Ectodermal cell (in vitro differentiated cells): ENCODE measurements at regions not wholly inside any gene's neighbourhood (a gene's known extent, or its start where the extent isn't known, plus 50 kb on each side); places are given as distances from the start of the nearest gene placed in this dataset.

Experiments
- H3K27ac ChIP-seq: 2 replicates; pipeline ENCODE4 v1.7.0; 2013; ENCODE audit warnings: mild to moderate bottlenecking, low read depth, low read length; ENCODE audit not compliant: insufficient read depth, poor library complexity, severe bottlenecking
- H3K27me3 ChIP-seq: 2 replicates; pipeline ENCODE4 v1.7.0; 2013; ENCODE audit warnings: mild to moderate bottlenecking, low read length; ENCODE audit not compliant: insufficient read depth, control insufficient read depth, poor library complexity, severe bottlenecking
- H3K36me3 ChIP-seq: one replicate; pipeline ENCODE4 v1.7.0; 2013; ENCODE audit warnings: low read length; ENCODE audit not compliant: control insufficient read depth, insufficient read depth
- H3K4me1 ChIP-seq: one replicate; pipeline ENCODE4 v1.7.0; 2013; ENCODE audit warnings: low read length; ENCODE audit not compliant: control insufficient read depth, insufficient read depth
- H3K4me3 ChIP-seq: 2 replicates; pipeline ENCODE4 v1.7.0; 2013; ENCODE audit warnings: low read depth, low read length, control low read depth; ENCODE audit not compliant: insufficient read depth
- H3K9me3 ChIP-seq: 2 replicates; pipeline ENCODE4 v1.7.0; 2013; ENCODE audit warnings: mild to moderate bottlenecking, low read length, moderate library complexity; ENCODE audit not compliant: control insufficient read depth
- WGBS, 2 experiments: methylation state at CpG; one replicate each; pipeline ENCODE4 v1.1.7; 2013; ENCODE audit warnings: missing lambda C conversion rate in 2 of 2; 5-methylcytosine and 5-hydroxymethylcytosine counted together

DNA sequence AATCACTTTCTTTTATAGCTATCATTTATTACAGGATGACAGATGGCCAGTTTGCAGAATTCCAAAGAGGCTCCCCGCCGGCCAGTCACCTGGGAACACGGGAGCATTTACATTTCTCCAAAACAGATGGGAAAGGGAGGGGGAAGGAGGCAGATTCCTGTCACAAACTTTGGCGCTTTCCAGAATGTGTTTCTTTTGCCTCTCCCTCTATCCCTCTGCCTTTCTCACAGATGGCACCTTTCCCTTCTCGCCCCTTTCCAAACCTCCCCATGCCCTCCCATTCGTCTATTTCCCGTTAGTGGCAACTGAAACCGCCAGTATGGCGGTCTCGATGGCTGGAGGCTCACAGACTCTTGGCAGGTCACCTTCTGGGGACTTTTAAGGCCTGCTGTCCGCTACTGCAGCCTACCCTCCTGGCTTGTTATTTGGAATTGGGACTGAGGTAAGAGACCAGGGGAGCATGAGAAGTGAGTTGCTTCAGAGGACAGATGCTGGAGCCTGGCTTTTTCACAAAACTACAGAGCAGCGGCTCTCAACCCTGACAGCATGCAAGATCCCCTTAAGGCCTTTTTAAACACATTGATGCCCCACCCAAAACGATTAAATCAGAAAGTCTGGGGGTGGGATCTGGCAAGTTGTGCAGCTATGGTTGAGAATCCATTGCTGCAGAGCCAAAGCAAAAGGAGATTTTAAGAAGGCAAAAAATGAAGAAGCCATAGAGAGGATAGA, 161.5 kb upstream of the VASH1 start:
- 82 to 84% methylated on average over 13 of the region's 13 CpGs for WGBS, 2 experiments
- Histone ChIP-seq H3K27me3 (no peaks in the 10 kb centered on the region), H3K27ac (no peak overlapping the region)

DNA sequence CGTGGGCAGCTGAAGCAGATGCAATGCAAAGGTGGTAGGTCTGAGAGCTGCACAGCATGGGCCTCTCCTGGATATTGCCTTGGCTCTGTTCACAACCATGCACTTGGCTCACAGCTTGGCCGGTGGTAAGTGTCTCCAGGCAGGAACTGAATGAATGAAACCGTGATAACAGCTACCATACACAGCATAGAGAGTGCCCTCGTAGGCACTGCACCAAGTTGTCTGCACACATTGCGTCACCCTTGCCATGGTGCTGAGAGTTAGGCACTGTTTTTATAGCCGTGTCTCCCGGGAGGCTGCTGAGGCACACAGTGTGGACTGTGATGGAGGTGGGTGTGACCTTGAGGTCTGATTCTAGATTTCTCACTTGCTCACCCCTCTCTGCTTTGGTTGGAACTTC, 157.6 kb upstream of the VASH1 start:
- Histone ChIP-seq H3K27ac (no peak overlapping the region), H3K9me3 (no peaks in the 10 kb centered on the region), H3K4me3 (no peak overlapping the region), H3K36me3 (no peaks in the 10 kb centered on the region), H3K4me1 (no peaks in the 10 kb centered on the region), H3K27me3 (no peaks in the 10 kb centered on the region)
- 94 to 95% methylated on average over 7 of the region's 7 CpGs for WGBS, 2 experiments

More for the DNA sequence above, 161.5 kb upstream of the VASH1 start:
- no peaks in the 10 kb centered on the region for H3K36me3 ChIP-seq
- H3K4me1 ChIP-seq, result no peaks in the 10 kb centered on the region
- H3K9me3 ChIP-seq, result no peaks in the 10 kb centered on the region
- no peak overlapping the region for H3K4me3 ChIP-seq

DNA sequence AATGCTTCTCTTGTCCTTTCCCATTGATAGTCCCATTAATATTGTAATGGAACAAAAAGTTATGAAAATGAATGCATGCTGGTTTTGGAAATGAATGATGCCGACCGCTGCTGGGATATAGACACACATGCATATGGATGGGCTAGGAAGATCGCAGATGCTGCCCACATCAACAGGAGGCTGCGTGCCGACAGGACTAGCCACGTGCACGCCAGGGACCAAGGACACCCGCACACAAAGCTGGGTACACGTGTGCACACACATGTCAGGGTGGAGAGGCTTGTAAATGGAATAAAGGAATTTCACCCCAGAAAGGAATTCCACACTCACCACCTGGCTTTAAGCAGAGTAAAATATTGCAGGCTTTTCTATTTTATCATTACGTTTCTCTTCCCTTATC, 153.8 kb upstream of the VASH1 start:
- H3K4me3 ChIP-seq, result no peak overlapping the region
- H3K36me3 ChIP-seq, result no peaks in the 10 kb centered on the region
- H3K9me3 ChIP-seq, result no peaks in the 10 kb centered on the region
- H3K27me3 ChIP-seq, result no peaks in the 10 kb centered on the region
- no peaks in the 10 kb centered on the region for H3K4me1 ChIP-seq
- no peak overlapping the region for H3K27ac ChIP-seq
- WGBS, 2 experiments, result 93 to 94% methylated on average over 10 of the region's 10 CpGs

DNA sequence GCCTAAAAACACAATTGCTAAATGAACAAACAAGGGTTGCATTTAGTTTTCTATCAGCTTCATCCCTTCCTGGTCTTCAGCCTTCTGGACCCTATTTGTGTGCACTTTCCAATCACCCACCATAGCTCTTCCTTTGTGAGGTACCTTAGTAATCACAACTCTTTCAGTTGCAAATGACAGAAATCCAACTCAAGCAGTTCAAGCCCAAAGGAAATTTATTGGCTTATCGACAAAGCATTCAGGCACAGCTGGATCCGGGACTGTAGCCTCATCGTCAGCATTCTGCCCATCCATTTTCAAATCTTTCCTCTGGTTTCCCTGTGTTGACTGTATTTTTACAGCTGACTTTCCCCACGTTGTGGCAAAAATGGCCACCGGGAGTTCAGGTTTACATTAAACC, 148.6 kb upstream of the VASH1 start:
- Histone ChIP-seq H3K4me1 (no peaks in the 10 kb centered on the region), H3K36me3 (no peaks in the 10 kb centered on the region), H3K9me3 (no peaks in the 10 kb centered on the region), H3K27me3 (no peaks in the 10 kb centered on the region), H3K4me3 (no peak overlapping the region), H3K27ac (no peak overlapping the region)
- 29 to 31% methylated on average over 5 of the region's 5 CpGs for WGBS, 2 experiments

DNA sequence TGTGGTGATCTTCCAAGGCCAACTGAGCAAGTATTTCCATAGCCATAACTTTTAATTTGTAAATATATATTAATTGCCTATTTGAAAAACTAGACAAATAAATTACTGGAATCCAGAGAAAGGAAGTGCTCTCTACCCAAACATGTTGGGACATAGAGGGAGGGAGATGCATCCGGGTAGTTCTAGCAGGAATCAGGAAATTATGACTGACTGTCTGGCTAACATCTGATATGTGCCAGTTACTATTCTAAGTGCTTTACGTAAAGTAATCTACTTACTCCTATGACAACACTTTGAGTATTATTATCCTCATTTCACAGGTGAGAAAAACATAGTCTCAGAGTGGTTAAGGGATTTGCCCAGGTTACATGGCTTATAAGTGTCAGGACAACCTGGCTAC, 147.7 kb upstream of the VASH1 start:
- Histone ChIP-seq H3K4me1 (no peaks in the 10 kb centered on the region), H3K9me3 (no peaks in the 10 kb centered on the region), H3K4me3 (no peak overlapping the region), H3K27ac (no peak overlapping the region), H3K27me3 (no peaks in the 10 kb centered on the region), H3K36me3 (no peaks in the 10 kb centered on the region)
- 89 to 91% methylated on average over 2 of the region's 2 CpGs for WGBS, 2 experiments

DNA sequence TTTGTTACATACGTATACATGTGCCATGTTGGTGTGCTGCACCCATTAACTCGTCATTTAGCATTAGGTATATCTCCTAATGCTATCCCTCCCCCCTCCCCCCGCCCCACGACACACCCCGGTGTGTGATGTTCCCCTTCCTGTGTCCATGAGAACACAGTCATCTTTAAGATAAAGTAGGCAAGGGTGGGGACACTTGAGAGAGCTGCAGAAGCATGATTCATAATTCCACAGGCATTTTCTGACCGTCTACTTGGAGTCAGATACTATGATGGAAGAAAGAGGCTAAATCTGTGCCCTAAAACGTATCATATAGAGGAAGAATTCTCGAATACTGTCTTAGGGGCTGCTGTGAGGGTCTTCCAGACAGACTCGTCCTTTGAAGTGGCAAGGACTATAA, 145.9 kb upstream of the VASH1 start:
- Histone ChIP-seq H3K4me1 (no peaks in the 10 kb centered on the region), H3K4me3 (no peak overlapping the region), H3K9me3 (no peaks in the 10 kb centered on the region), H3K36me3 (no peaks in the 10 kb centered on the region), H3K27me3 (no peaks in the 10 kb centered on the region), H3K27ac (no peak overlapping the region)
- WGBS, 2 experiments, result 92 to 95% methylated on average over 5 to 7 of the region's 9 CpGs

DNA sequence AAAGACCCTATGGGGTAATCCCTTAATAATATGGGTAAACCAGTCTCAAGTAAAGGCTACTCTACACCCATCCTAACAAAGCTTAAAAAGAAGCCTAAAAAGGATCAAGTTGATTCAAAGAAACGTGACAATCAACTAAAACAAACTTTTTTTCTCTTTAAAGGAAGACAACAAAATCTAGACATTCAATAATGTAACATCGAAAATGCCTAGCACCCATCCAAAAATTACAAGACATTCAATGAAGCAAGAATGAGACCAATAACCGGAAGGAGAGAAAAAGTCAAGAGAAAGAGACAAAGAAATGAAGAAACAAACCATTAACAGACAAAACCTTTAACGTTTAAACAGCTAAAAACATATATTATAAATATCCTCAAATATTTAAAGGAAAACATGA, 143.8 kb upstream of the VASH1 start:
- 87 to 93% methylated on average over 3 of the region's 4 CpGs for WGBS, 2 experiments
- H3K27ac ChIP-seq, result no peak overlapping the region

DNA sequence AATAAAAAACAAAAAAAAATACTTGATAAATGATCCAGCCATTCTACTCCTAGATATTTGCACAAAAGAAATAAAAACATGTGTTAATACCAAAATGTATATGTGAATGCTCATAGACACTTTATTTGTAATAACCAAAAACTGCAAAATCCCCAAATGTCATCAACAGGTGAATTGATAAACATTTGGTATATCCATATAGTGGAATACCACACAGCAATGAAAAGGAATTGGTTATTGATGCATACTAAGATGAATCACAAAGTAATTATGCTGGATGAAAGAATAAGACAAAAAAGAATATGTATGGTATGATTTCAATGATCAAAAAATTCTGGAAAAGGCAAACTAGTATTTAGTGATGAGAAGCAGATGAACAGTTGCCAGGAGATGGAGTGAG, 124.7 kb upstream of the VASH1 start:
- Histone ChIP-seq H3K9me3 (no peaks in the 10 kb centered on the region), H3K4me1 (no peaks in the 10 kb centered on the region), H3K4me3 (no peak overlapping the region), H3K27ac (no peak overlapping the region), H3K36me3 (no peaks in the 10 kb centered on the region), H3K27me3 (no peaks in the 10 kb centered on the region)

More for the DNA sequence above, 143.8 kb upstream of the VASH1 start:
- Histone ChIP-seq H3K36me3 (no peaks in the 10 kb centered on the region), H3K27me3 (no peaks in the 10 kb centered on the region), H3K4me3 (no peak overlapping the region), H3K9me3 (no peaks in the 10 kb centered on the region), H3K4me1 (no peaks in the 10 kb centered on the region)

DNA sequence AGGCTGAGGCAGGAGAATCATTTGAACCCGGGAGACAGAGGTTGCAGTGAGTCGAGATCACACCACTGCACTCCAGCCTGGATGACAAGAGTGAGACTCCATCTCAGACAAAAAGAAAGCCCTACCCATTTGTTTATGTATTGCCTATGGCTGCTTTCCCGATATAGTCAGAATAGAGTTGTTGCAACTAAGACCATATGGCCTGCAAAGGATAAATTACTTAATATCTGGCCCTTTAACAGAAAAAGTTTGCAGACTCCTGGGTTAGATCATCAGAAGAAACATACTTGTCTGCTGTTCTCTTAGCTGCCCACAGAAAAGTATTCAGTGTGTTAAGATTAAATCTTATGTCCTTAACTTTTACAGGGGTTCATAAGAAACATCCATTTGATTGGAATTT, 122.4 kb upstream of the VASH1 start:
- no peak overlapping the region for H3K4me3 ChIP-seq
- WGBS, 2 experiments, result 91 to 95% methylated on average over 3 of the region's 3 CpGs
- no peaks in the 10 kb centered on the region for H3K9me3 ChIP-seq
- H3K36me3 ChIP-seq, result no peaks in the 10 kb centered on the region
- H3K4me1 ChIP-seq, result peaks cover 6% of the 10 kb centered on the region
- no peak overlapping the region for H3K27ac ChIP-seq
- H3K27me3 ChIP-seq, result no peaks in the 10 kb centered on the region

DNA sequence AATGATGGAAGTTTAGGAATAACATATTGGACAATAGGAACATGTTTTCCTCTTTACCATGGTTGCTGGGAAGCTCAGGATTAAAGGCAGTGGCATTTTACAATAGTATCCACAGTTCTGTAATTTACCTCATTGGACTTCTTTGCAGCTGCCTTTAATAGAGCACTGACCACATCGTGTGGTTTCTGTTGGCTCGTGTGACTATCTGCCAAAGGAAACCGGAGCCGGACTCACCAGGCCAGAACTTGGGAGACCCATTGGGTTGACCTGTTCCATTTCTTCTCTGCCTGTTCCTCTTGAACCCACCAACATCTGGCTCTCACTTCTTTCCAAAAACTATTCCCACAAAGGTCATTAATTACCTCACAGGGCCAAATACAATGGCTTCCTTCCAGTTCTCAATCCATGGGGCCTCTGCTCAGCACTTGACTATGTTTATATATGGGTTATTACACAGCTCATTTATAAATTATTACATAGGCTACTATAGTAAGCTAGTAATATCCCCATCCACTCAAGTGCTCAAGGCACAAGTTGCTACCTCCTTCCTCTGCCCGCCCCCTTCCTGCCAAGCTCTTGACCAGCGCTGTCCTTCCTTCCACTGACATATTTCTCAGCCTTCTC, 121.5 kb upstream of the VASH1 start:
- 94 to 96% methylated on average over 5 of the region's 6 CpGs for WGBS, 2 experiments
- Histone ChIP-seq H3K4me1 (peaks cover 14% of the 10 kb centered on the region), H3K27ac (no peak overlapping the region), H3K36me3 (no peaks in the 10 kb centered on the region), H3K9me3 (no peaks in the 10 kb centered on the region), H3K27me3 (no peaks in the 10 kb centered on the region), H3K4me3 (no peak overlapping the region)
